Astrocyte (in vitro differentiated cells and primary cell): ENCODE measurements at regions not wholly inside any gene's neighbourhood (a gene's known extent, or its start where the extent isn't known, plus 50 kb on each side); places are given as distances from the start of the nearest gene placed in this dataset.

ENCODE experiments used
- DNase-seq: peaks from one replicate; pipeline ENCODE4 v3.0.0-alpha.2; 2010; ENCODE audit warnings: low read depth
- FAIRE-seq: peaks from 2 replicates; lab custom pipeline; 2011; peaks lifted over from hg19 to GRCh38; lab: Jason Lieb, UNC
- H2AFZ ChIP-seq: 2 replicates; pipeline ENCODE4 v1.6.0; 2012; ENCODE audit warnings: low read depth, low read length, inconsistent platforms
- H3K27ac ChIP-seq: 2 replicates; pipeline ENCODE4 v1.5.1; 2011; ENCODE audit warnings: low read depth, low read length, inconsistent platforms
- H3K27me3 ChIP-seq: 2 replicates; pipeline ENCODE4 v1.6.0; 2011; ENCODE audit warnings: low read length, inconsistent platforms; ENCODE audit not compliant: insufficient read depth
- H3K36me3 ChIP-seq: 2 replicates; pipeline ENCODE4 v1.5.1; 2011; ENCODE audit warnings: low read length, inconsistent platforms; ENCODE audit not compliant: insufficient read depth
- H3K4me1 ChIP-seq: 2 replicates; pipeline ENCODE4 v1.5.1; 2011; ENCODE audit warnings: low read length, inconsistent platforms; ENCODE audit not compliant: insufficient read depth
- H3K4me2 ChIP-seq: 2 replicates; pipeline ENCODE4 v1.6.0; 2012; ENCODE audit warnings: low read length, inconsistent platforms
- H3K4me3 ChIP-seq: 2 replicates; pipeline ENCODE4 v1.5.1; 2011; ENCODE audit warnings: low read depth, mild to moderate bottlenecking, low read length, inconsistent platforms; ENCODE audit not compliant: insufficient read depth
- H3K79me2 ChIP-seq: 2 replicates; pipeline ENCODE4 v1.6.0; 2012; ENCODE audit warnings: mild to moderate bottlenecking, low read length, inconsistent platforms; ENCODE audit not compliant: insufficient read depth
- H3K9ac ChIP-seq: 2 replicates; pipeline ENCODE4 v1.6.0; 2012; ENCODE audit warnings: mild to moderate bottlenecking, low read length, inconsistent platforms
- H3K9me3 ChIP-seq: 2 replicates; pipeline ENCODE4 v1.5.1; 2012; ENCODE audit warnings: low read depth, mild to moderate bottlenecking, low read length, inconsistent platforms; ENCODE audit not compliant: insufficient read depth
- H4K20me1 ChIP-seq: 2 replicates; pipeline ENCODE4 v1.6.0; 2012; ENCODE audit warnings: low read length, inconsistent platforms; ENCODE audit not compliant: insufficient read depth
- H3K27ac Mint-ChIP-seq: one replicate; pipeline ENCODE4 v1.8.0; 2021; ENCODE audit warnings: mild to moderate bottlenecking, mixed read lengths; ENCODE audit not compliant: unreplicated experiment
- H3K27me3 Mint-ChIP-seq: one replicate; pipeline ENCODE4 v1.8.0; 2021; ENCODE audit warnings: low read depth, mixed read lengths; ENCODE audit not compliant: unreplicated experiment
- H3K36me3 Mint-ChIP-seq: one replicate; pipeline ENCODE4 v1.8.0; 2021; ENCODE audit warnings: low read depth, mixed read lengths; ENCODE audit not compliant: unreplicated experiment
- H3K4me1 Mint-ChIP-seq: one replicate; pipeline ENCODE4 v1.8.0; 2021; ENCODE audit warnings: low read depth, mixed read lengths; ENCODE audit not compliant: unreplicated experiment
- H3K4me3 Mint-ChIP-seq: one replicate; pipeline ENCODE4 v1.8.0; 2021; ENCODE audit warnings: mild to moderate bottlenecking, moderate library complexity, mixed read lengths; ENCODE audit not compliant: unreplicated experiment
- H3K9me3 Mint-ChIP-seq: one replicate; pipeline ENCODE4 v1.8.0; 2021; ENCODE audit warnings: mild to moderate bottlenecking, mixed read lengths; ENCODE audit not compliant: unreplicated experiment
- EZH2 ChIP-seq: IDR thresholded peaks from 2 replicates; pipeline ENCODE4 v1.6.1; 2012; ENCODE audit warnings: mild to moderate bottlenecking, low read length, inconsistent platforms; ENCODE audit not compliant: insufficient read depth
- TF ChIP-seq, protein P1 (sequence below): IDR thresholded peaks from 2 replicates; pipeline ENCODE4 v1.5.1; 2011; ENCODE audit warnings: low read depth, mild to moderate bottlenecking, inconsistent platforms, low read length, moderate library complexity; ENCODE audit not compliant: insufficient read depth

DNA sequence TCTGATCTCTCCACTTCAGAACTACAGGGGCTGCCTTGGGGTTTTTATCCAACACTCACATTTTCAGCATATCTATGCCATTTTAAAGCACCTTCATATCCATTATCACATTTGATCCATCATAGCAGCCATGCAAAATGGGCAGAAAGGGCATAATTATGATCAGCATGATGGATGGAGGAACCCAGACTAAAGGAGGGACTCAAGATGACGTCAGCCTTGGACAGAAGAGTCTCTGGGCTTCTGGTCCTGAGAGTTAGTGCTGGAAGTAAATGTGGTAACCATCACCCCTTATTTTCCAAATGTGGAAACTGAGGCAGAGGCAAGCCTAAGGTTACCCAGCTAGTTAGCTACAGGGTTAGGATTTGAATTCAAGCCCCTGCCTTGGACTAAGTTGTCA is 273.1 kb downstream of the DRD1 start:
- Histone ChIP-seq H4K20me1 (no peaks in the 10 kb centered on the region), H3K27ac (no peak overlapping the region), H2AFZ (no peak overlapping the region), H3K9me3 (no peaks in the 10 kb centered on the region), H3K4me3 (no peak overlapping the region), H3K4me1 (no peaks in the 10 kb centered on the region), H3K79me2 (no peaks in the 10 kb centered on the region), H3K27me3 (no peaks in the 10 kb centered on the region), H3K9ac (no peak overlapping the region), H3K4me2 (no peak overlapping the region), H3K36me3 (no peaks in the 10 kb centered on the region)
- Mint-ChIP-seq H3K27me3 (peaks cover 16% of the 10 kb centered on the region), H3K4me1 (no peaks in the 10 kb centered on the region), H3K27ac (no peak overlapping the region), H3K9me3 (no peaks in the 10 kb centered on the region), H3K4me3 (no peak overlapping the region), H3K36me3 (no peaks in the 10 kb centered on the region)
- no peak for TF ChIP-seq EZH2
- TF ChIP-seq, protein P1, sequence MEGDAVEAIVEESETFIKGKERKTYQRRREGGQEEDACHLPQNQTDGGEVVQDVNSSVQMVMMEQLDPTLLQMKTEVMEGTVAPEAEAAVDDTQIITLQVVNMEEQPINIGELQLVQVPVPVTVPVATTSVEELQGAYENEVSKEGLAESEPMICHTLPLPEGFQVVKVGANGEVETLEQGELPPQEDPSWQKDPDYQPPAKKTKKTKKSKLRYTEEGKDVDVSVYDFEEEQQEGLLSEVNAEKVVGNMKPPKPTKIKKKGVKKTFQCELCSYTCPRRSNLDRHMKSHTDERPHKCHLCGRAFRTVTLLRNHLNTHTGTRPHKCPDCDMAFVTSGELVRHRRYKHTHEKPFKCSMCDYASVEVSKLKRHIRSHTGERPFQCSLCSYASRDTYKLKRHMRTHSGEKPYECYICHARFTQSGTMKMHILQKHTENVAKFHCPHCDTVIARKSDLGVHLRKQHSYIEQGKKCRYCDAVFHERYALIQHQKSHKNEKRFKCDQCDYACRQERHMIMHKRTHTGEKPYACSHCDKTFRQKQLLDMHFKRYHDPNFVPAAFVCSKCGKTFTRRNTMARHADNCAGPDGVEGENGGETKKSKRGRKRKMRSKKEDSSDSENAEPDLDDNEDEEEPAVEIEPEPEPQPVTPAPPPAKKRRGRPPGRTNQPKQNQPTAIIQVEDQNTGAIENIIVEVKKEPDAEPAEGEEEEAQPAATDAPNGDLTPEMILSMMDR: no peak
- no peak for FAIRE-seq
- DNase-seq: no peak

DNA sequence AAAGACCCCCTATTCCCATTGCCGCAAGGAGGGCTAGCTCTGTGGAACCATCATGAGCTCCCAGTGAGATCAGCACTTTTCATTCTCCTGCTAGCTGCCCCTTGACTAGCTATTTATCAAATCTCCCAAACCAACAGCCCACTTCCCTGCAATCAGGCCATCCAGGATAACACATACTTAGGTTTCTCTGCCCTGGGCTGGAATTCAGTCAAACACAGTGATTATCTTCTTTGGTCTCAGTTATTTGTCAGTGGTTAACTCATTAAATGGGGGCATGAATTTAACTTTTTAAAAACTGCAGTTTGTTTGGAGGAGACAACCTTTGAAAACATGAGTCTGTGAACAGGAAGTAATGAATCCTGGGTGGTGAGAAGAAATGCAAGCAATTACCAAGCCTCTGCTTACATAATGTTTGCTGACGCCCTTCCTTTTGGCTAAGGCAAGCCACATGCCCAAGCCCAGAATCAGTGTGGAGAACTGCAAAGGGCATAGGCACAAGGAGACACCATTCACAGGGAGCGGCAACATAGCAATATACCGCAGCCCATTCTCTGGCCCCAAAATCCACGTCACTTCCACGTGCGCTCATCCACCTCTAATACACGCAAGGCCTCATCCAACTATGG is 275.0 kb downstream of the DRD1 start:
- no peaks in the 10 kb centered on the region for H3K36me3 Mint-ChIP-seq
- Histone ChIP-seq H3K36me3 (no peaks in the 10 kb centered on the region), H3K79me2 (no peaks in the 10 kb centered on the region), H3K4me3 (no peak overlapping the region), H3K4me1 (no peaks in the 10 kb centered on the region), H3K4me2 (no peak overlapping the region), H4K20me1 (no peaks in the 10 kb centered on the region), H3K9ac (no peak overlapping the region), H3K9me3 (no peaks in the 10 kb centered on the region), H3K27me3 (peaks cover 3% of the 10 kb centered on the region), H2AFZ (no peak overlapping the region), H3K27ac (no peak overlapping the region)
- H3K4me1 Mint-ChIP-seq: no peaks in the 10 kb centered on the region
- no peak overlapping the region for H3K4me3 Mint-ChIP-seq
- H3K9me3 Mint-ChIP-seq: no peaks in the 10 kb centered on the region
- no peak overlapping the region for H3K27ac Mint-ChIP-seq
- H3K27me3 Mint-ChIP-seq: peaks cover 23% of the 10 kb centered on the region
- no peak for DNase-seq
- no peak for FAIRE-seq
- TF ChIP-seq, protein P1: no peak
- no peak for TF ChIP-seq EZH2

DNA sequence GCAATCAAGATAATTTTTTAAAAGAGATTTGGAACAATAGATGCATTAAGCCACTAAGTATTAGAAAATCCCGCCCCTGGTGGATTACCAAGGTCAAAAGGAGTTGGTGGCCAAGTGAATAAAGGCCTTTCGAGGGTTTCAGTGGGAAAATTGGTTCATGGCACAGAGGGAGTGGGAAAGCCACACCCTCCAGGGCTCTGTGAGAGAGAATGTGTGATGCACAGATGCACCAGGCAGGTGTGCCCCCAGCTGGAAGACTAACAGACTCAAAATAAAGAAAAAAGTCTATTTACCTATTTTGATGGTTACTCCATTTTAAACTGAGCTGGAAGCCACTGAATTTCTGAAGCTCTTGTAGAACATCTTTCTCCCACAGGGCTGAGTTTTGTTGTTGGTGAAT is 278.0 kb downstream of the DRD1 start:
- Mint-ChIP-seq H3K27me3 (peaks cover 35% of the 10 kb centered on the region), H3K4me3 (no peak overlapping the region), H3K4me1 (no peaks in the 10 kb centered on the region), H3K36me3 (no peaks in the 10 kb centered on the region), H3K27ac (no peak overlapping the region), H3K9me3 (no peaks in the 10 kb centered on the region)
- Histone ChIP-seq H3K4me3 (no peak overlapping the region), H3K4me2 (no peak overlapping the region), H3K79me2 (no peaks in the 10 kb centered on the region), H3K9ac (no peak overlapping the region), H3K4me1 (no peaks in the 10 kb centered on the region), H3K9me3 (no peaks in the 10 kb centered on the region), H2AFZ (no peak overlapping the region), H3K27me3 (peaks cover 3% of the 10 kb centered on the region), H3K27ac (no peak overlapping the region), H3K36me3 (no peaks in the 10 kb centered on the region), H4K20me1 (no peaks in the 10 kb centered on the region)
- DNase-seq: no peak
- no peak for TF ChIP-seq EZH2
- TF ChIP-seq, protein P1: no peak
- FAIRE-seq: no peak
